ENCODE measurements at regions not wholly inside any gene's neighbourhood (a gene's known extent, or its start where the extent isn't known, plus 50 kb on each side); places are given as distances from the start of the nearest gene placed in this dataset.

- no peak for DNase-seq (ENCODE audit: low read depth)
Observed at GRCh38 chr6:154885214-154885613, 109.9 kb upstream of the TIAM2 start.

- no peak for DNase-seq (ENCODE audit: low read depth)
Observed at GRCh38 chr6:154886016-154886415, 109.1 kb upstream of the TIAM2 start.

- DNase-seq (ENCODE audit: low read depth): no peak
Observed at GRCh38 chr6:154886471-154886870, 108.6 kb upstream of the TIAM2 start.

GRCh38 chr6:154887051-154887450, 108.1 kb upstream of the TIAM2 start:
- no peak for DNase-seq (ENCODE audit: low read depth)

- DNase-seq (ENCODE audit: low read depth): no peak
Observed at GRCh38 chr6:154888421-154889295, 106.5 kb upstream of the TIAM2 start.

- DNase-seq (ENCODE audit: low read depth): no peak
Observed at GRCh38 chr6:154890874-154891273, 104.2 kb upstream of the TIAM2 start.

- DNase-seq (ENCODE audit: low read depth): no peak
Observed at GRCh38 chr6:154891901-154892300, 103.2 kb upstream of the TIAM2 start.

GRCh38 chr6:154893917-154894316, 101.2 kb upstream of the TIAM2 start:
- DNase-seq (ENCODE audit: low read depth): no peak

GRCh38 chr6:154894902-154895301, 100.2 kb upstream of the TIAM2 start:
- DNase-seq (ENCODE audit: low read depth): no peak

GRCh38 chr6:154895841-154896240, 99.3 kb upstream of the TIAM2 start:
- DNase-seq (ENCODE audit: low read depth): no peak

GRCh38 chr6:154898821-154899220, 96.3 kb upstream of the TIAM2 start:
- no peak for DNase-seq (ENCODE audit: low read depth)

- DNase-seq (ENCODE audit: low read depth): no peak
Observed at GRCh38 chr6:154899824-154900463, 95.2 kb upstream of the TIAM2 start.

- peak; percentile 7 for DNase-seq (ENCODE audit: low read depth)
Observed at GRCh38 chr6:154901876-154902552, 93.1 kb upstream of the TIAM2 start.

- no peak for DNase-seq (ENCODE audit: low read depth)
Observed at GRCh38 chr6:154907291-154907690, 87.8 kb upstream of the TIAM2 start.

GRCh38 chr6:154908723-154909122, 86.4 kb upstream of the TIAM2 start:
- no peak for DNase-seq (ENCODE audit: low read depth)

GRCh38 chr6:154909311-154909710, 85.8 kb upstream of the TIAM2 start:
- DNase-seq (ENCODE audit: low read depth): no peak

GRCh38 chr6:154909821-154910220, 85.3 kb upstream of the TIAM2 start:
- no peak for DNase-seq (ENCODE audit: low read depth)

- no peak for DNase-seq (ENCODE audit: low read depth)
Observed at GRCh38 chr6:154914288-154914687, 80.8 kb upstream of the TIAM2 start.

GRCh38 chr6:154916857-154917256, 78.3 kb upstream of the TIAM2 start:
- no peak for DNase-seq (ENCODE audit: low read depth)

- no peak for DNase-seq (ENCODE audit: low read depth)
Observed at GRCh38 chr6:154917941-154918340, 77.2 kb upstream of the TIAM2 start.

- no peak for DNase-seq (ENCODE audit: low read depth)
Observed at GRCh38 chr6:154919806-154920205, 75.3 kb upstream of the TIAM2 start.

- no peak for DNase-seq (ENCODE audit: low read depth)
Observed at GRCh38 chr6:154920495-154921200, 74.5 kb upstream of the TIAM2 start.

Measured in CMK (cell line).